Astrocyte (in vitro differentiated cells and primary cell): ENCODE measurements at regions not wholly inside any gene's neighbourhood (a gene's known extent, or its start where the extent isn't known, plus 50 kb on each side); places are given as distances from the start of the nearest gene placed in this dataset.
"Not testable (repeated sequence)": the region's sequence is repeated elsewhere in the genome, so short reads cannot be mapped to it uniquely, and the experiment has no call there.

Experiments used
- DNase-seq: peaks from one replicate; pipeline ENCODE4 v3.0.0-alpha.2; 2010; ENCODE audit warnings: low read depth
- FAIRE-seq: peaks from 2 replicates; lab custom pipeline; 2011; peaks lifted over from hg19 to GRCh38; lab: Jason Lieb, UNC
- H2AFZ ChIP-seq: 2 replicates; pipeline ENCODE4 v1.6.0; 2012; ENCODE audit warnings: low read depth, low read length, inconsistent platforms
- H3K27ac ChIP-seq: 2 replicates; pipeline ENCODE4 v1.5.1; 2011; ENCODE audit warnings: low read depth, low read length, inconsistent platforms
- H3K27me3 ChIP-seq: 2 replicates; pipeline ENCODE4 v1.6.0; 2011; ENCODE audit warnings: low read length, inconsistent platforms; ENCODE audit not compliant: insufficient read depth
- H3K36me3 ChIP-seq: 2 replicates; pipeline ENCODE4 v1.5.1; 2011; ENCODE audit warnings: low read length, inconsistent platforms; ENCODE audit not compliant: insufficient read depth
- H3K4me1 ChIP-seq: 2 replicates; pipeline ENCODE4 v1.5.1; 2011; ENCODE audit warnings: low read length, inconsistent platforms; ENCODE audit not compliant: insufficient read depth
- H3K4me2 ChIP-seq: 2 replicates; pipeline ENCODE4 v1.6.0; 2012; ENCODE audit warnings: low read length, inconsistent platforms
- H3K4me3 ChIP-seq: 2 replicates; pipeline ENCODE4 v1.5.1; 2011; ENCODE audit warnings: low read depth, mild to moderate bottlenecking, low read length, inconsistent platforms; ENCODE audit not compliant: insufficient read depth
- H3K79me2 ChIP-seq: 2 replicates; pipeline ENCODE4 v1.6.0; 2012; ENCODE audit warnings: mild to moderate bottlenecking, low read length, inconsistent platforms; ENCODE audit not compliant: insufficient read depth
- H3K9ac ChIP-seq: 2 replicates; pipeline ENCODE4 v1.6.0; 2012; ENCODE audit warnings: mild to moderate bottlenecking, low read length, inconsistent platforms
- H3K9me3 ChIP-seq: 2 replicates; pipeline ENCODE4 v1.5.1; 2012; ENCODE audit warnings: low read depth, mild to moderate bottlenecking, low read length, inconsistent platforms; ENCODE audit not compliant: insufficient read depth
- H4K20me1 ChIP-seq: 2 replicates; pipeline ENCODE4 v1.6.0; 2012; ENCODE audit warnings: low read length, inconsistent platforms; ENCODE audit not compliant: insufficient read depth
- H3K27ac Mint-ChIP-seq: one replicate; pipeline ENCODE4 v1.8.0; 2021; ENCODE audit warnings: mild to moderate bottlenecking, mixed read lengths; ENCODE audit not compliant: unreplicated experiment
- H3K27me3 Mint-ChIP-seq: one replicate; pipeline ENCODE4 v1.8.0; 2021; ENCODE audit warnings: low read depth, mixed read lengths; ENCODE audit not compliant: unreplicated experiment
- H3K36me3 Mint-ChIP-seq: one replicate; pipeline ENCODE4 v1.8.0; 2021; ENCODE audit warnings: low read depth, mixed read lengths; ENCODE audit not compliant: unreplicated experiment
- H3K4me1 Mint-ChIP-seq: one replicate; pipeline ENCODE4 v1.8.0; 2021; ENCODE audit warnings: low read depth, mixed read lengths; ENCODE audit not compliant: unreplicated experiment
- H3K4me3 Mint-ChIP-seq: one replicate; pipeline ENCODE4 v1.8.0; 2021; ENCODE audit warnings: mild to moderate bottlenecking, moderate library complexity, mixed read lengths; ENCODE audit not compliant: unreplicated experiment
- H3K9me3 Mint-ChIP-seq: one replicate; pipeline ENCODE4 v1.8.0; 2021; ENCODE audit warnings: mild to moderate bottlenecking, mixed read lengths; ENCODE audit not compliant: unreplicated experiment
- CTCF ChIP-seq: IDR thresholded peaks from 2 replicates; pipeline ENCODE4 v1.5.1; 2011; ENCODE audit warnings: low read depth, mild to moderate bottlenecking, inconsistent platforms, low read length, moderate library complexity; ENCODE audit not compliant: insufficient read depth
- EZH2 ChIP-seq: IDR thresholded peaks from 2 replicates; pipeline ENCODE4 v1.6.1; 2012; ENCODE audit warnings: mild to moderate bottlenecking, low read length, inconsistent platforms; ENCODE audit not compliant: insufficient read depth

- Histone ChIP-seq H3K4me2 (no peak overlapping the region), H3K36me3 (no peaks in the 10 kb centered on the region), H3K79me2 (no peaks in the 10 kb centered on the region), H3K4me3 (no peak overlapping the region), H3K9ac (no peak overlapping the region), H3K4me1 (no peaks in the 10 kb centered on the region), H3K27me3 (no peaks in the 10 kb centered on the region), H4K20me1 (no peaks in the 10 kb centered on the region), H2AFZ (no peak overlapping the region), H3K9me3 (no peaks in the 10 kb centered on the region), H3K27ac (no peak overlapping the region)
- TF ChIP-seq EZH2 (no peak), CTCF (no peak)
- DNase-seq, result no peak
- FAIRE-seq, result no peak
- H3K4me1 Mint-ChIP-seq, result no peaks in the 10 kb centered on the region
- H3K36me3 Mint-ChIP-seq, result no peaks in the 10 kb centered on the region
- H3K4me3 Mint-ChIP-seq, result no peak overlapping the region
- no peaks in the 10 kb centered on the region for H3K27me3 Mint-ChIP-seq
- H3K27ac Mint-ChIP-seq, result no peak overlapping the region
- no peaks in the 10 kb centered on the region for H3K9me3 Mint-ChIP-seq
These were observed 377.1 kb downstream of the CDH19 start for GRCh38 chr18:66226782-66227181.

DNA sequence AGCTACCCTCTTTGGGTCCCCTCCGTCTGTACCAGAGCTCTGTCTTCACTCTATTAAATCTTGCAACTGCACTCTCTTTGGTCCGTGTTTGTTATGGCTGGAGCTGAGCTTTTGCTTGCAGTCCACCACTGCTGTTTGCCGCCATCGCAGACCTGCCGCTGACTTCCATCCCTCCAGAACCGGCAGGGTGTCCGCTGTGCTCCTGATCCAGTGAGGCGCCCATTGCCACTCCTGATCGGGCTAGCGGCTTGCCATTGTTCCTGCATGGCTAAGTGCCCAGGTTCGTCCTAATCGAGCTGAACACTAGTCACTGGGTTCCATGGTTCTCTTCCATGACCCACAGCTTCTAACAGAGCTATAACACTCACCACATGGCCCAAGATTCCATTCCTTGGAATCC is 380.6 kb downstream of the CDH19 start:
- not testable (repeated sequence) for H3K27me3 Mint-ChIP-seq, H3K9me3 Mint-ChIP-seq, H3K36me3 ChIP-seq, H2AFZ ChIP-seq, H3K27ac Mint-ChIP-seq, H3K9me3 ChIP-seq, H3K4me2 ChIP-seq, H3K36me3 Mint-ChIP-seq, H3K4me3 ChIP-seq, H3K4me1 Mint-ChIP-seq, H3K4me1 ChIP-seq, H3K9ac ChIP-seq, H4K20me1 ChIP-seq, H3K4me3 Mint-ChIP-seq, FAIRE-seq, H3K27ac ChIP-seq, DNase-seq, H3K27me3 ChIP-seq, H3K79me2 ChIP-seq

GRCh38 chr18:66222174-66222573 is 381.7 kb downstream of the CDH19 start:
- Mint-ChIP-seq H3K27ac (no peak overlapping the region), H3K27me3 (no peaks in the 10 kb centered on the region), H3K4me1 (no peaks in the 10 kb centered on the region), H3K4me3 (no peak overlapping the region), H3K36me3 (no peaks in the 10 kb centered on the region), H3K9me3 (no peaks in the 10 kb centered on the region)
- no peaks in the 10 kb centered on the region for H3K36me3 ChIP-seq
- FAIRE-seq (no peak), DNase-seq (no peak)
- no peaks in the 10 kb centered on the region for H3K79me2 ChIP-seq
- H2AFZ ChIP-seq, result no peak overlapping the region
- no peaks in the 10 kb centered on the region for H3K4me1 ChIP-seq
- H3K27me3 ChIP-seq, result no peaks in the 10 kb centered on the region
- no peak overlapping the region for H3K9ac ChIP-seq
- no peak overlapping the region for H3K4me3 ChIP-seq
- H3K9me3 ChIP-seq, result no peaks in the 10 kb centered on the region
- TF ChIP-seq CTCF, result no peak
- TF ChIP-seq EZH2, result no peak
- H3K27ac ChIP-seq, result no peak overlapping the region
- no peaks in the 10 kb centered on the region for H4K20me1 ChIP-seq
- H3K4me2 ChIP-seq, result no peak overlapping the region
